ENCODE measurements at regions not wholly inside any gene's neighbourhood (a gene's known extent, or its start where the extent isn't known, plus 50 kb on each side); places are given as distances from the start of the nearest gene placed in this dataset.

DNA sequence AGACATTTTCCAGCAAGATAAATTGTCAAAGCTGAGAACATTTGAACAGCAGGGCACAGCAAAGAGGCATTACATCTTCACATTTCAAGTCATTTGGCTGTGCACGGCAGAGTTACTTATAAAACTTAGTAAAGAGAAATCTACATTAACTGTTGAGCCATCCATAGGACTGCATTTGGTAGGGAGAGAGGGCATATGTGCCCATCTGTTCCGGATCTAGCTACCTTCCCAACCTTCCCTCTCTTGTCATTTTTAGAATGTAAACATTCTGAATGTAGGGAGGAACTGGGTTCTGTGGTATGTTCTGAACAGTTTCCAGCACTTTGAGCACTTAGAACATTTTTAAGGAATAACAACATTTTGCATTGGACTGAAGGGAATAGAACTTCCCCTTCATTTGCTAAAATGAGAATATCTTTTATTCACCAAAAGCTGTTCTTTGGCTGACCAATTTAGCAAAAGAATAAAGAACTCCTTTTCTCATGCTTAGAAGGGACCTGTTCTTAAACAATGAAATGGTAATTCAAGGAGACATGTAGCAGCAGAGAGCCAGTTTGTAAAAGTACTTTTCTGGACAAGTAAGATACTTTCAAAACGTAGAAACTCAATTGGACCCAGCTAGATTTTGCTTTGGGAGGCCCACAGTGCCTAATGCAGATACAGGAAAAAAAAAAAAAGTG, 104.4 kb downstream of the CETN3 start:
- no peak for TF ChIP-seq CTCF (conservative IDR thresholded peaks at IDR 0.05; ENCODE audit: low read depth, low read length)
- no peak for DNase-seq (ENCODE audit: low read depth)
- no peak overlapping the region for H3K4me3 ChIP-seq (ENCODE audit: low read depth, low read length)

GRCh38 chr5:90301248-90301647, 108.3 kb downstream of the CETN3 start:
- H3K4me3 ChIP-seq (ENCODE audit: low read depth, low read length) = no peak overlapping the region
- no peak for TF ChIP-seq CTCF (conservative IDR thresholded peaks at IDR 0.05; ENCODE audit: low read depth, low read length)
- DNase-seq (ENCODE audit: low read depth) = no peak

GRCh38 chr5:90297045-90297764, 112.4 kb downstream of the CETN3 start:
- no peak for TF ChIP-seq CTCF (conservative IDR thresholded peaks at IDR 0.05; ENCODE audit: low read depth, low read length)

DNA sequence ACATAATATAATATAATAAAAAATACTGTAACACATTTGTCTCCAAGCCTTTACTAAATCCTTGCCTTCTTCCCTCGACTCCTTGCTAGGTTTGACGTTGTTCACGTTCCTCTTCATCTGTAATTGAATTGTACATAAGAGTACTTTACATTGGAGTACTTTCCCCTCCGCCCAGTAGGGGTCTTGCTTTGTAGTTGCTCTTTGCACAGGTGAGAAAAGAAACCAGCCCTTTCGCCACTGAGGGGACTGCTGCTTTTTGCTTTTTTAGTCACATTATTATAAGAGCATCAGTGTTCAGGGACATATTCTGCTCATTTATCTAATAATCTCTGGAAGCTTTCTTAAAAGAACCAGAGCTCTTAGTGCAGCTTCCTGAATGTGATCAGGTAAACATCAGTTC, 115.0 kb downstream of the CETN3 start:
- TF ChIP-seq CTCF (conservative IDR thresholded peaks at IDR 0.05; ENCODE audit: low read depth, low read length) = no peak
- no peak overlapping the region for H3K4me3 ChIP-seq (ENCODE audit: low read depth, low read length)
- DNase-seq (ENCODE audit: low read depth) = no peak

More at GRCh38 chr5:90297045-90297764, 112.4 kb downstream of the CETN3 start:
- DNase-seq (ENCODE audit: low read depth) = no peak
- H3K4me3 ChIP-seq (ENCODE audit: low read depth, low read length) = no peak overlapping the region

GRCh38 chr5:90293931-90294330, 115.6 kb downstream of the CETN3 start:
- no peak for TF ChIP-seq CTCF (conservative IDR thresholded peaks at IDR 0.05; ENCODE audit: low read depth, low read length)
- H3K4me3 ChIP-seq (ENCODE audit: low read depth, low read length) = no peak overlapping the region
- peak; percentile 24 for DNase-seq (ENCODE audit: low read depth)

- TF ChIP-seq CTCF (conservative IDR thresholded peaks at IDR 0.05; ENCODE audit: low read depth, low read length) = no peak
- no peak for DNase-seq (ENCODE audit: low read depth)
- no peak overlapping the region for H3K4me3 ChIP-seq (ENCODE audit: low read depth, low read length)
Measured at GRCh38 chr5:90290648-90291047, 118.9 kb downstream of the CETN3 start.

GRCh38 chr5:90289837-90290236, 119.7 kb downstream of the CETN3 start:
- TF ChIP-seq CTCF (conservative IDR thresholded peaks at IDR 0.05; ENCODE audit: low read depth, low read length) = no peak
- no peak overlapping the region for H3K4me3 ChIP-seq (ENCODE audit: low read depth, low read length)
- peak; percentile 14 for DNase-seq (ENCODE audit: low read depth)
